HFFc6 (cell line): ENCODE measurements at regions not wholly inside any gene's neighbourhood (a gene's known extent, or its start where the extent isn't known, plus 50 kb on each side); places are given as distances from the start of the nearest gene placed in this dataset.
A peak's percentile ranks its signal among the peaks of the same experiment; 100 is the strongest.

ENCODE experiments used
- DNase-seq: peaks from one replicate; pipeline ENCODE4 v3.0.0-alpha.2; 2018
- H3K27ac Mint-ChIP-seq: 2 replicates; pipeline ENCODE4 v1.8.0; 2020; ENCODE audit warnings: mild to moderate bottlenecking, mixed read lengths
- H3K27me3 Mint-ChIP-seq: 2 replicates; pipeline ENCODE4 v1.8.0; 2021; ENCODE audit warnings: mild to moderate bottlenecking, moderate library complexity, mixed read lengths; ENCODE audit not compliant: insufficient read depth
- H3K36me3 Mint-ChIP-seq: 2 replicates; pipeline ENCODE4 v1.8.0; 2021; ENCODE audit warnings: low read depth, mixed read lengths
- H3K4me1 Mint-ChIP-seq: 2 replicates; pipeline ENCODE4 v1.8.0; 2020; ENCODE audit warnings: low read depth, mixed read lengths
- H3K4me3 Mint-ChIP-seq: 2 replicates; pipeline ENCODE4 v1.8.0; 2020; ENCODE audit warnings: mild to moderate bottlenecking, moderate library complexity, mixed read lengths
- H3K9me3 Mint-ChIP-seq: 2 replicates; pipeline ENCODE4 v1.8.0; 2020; ENCODE audit warnings: mild to moderate bottlenecking, mixed read lengths
- CTCF ChIP-seq: fragments of 200-600 bp; sonication (generic); IDR thresholded peaks from 2 replicates; pipeline ENCODE4 v1.5.0; 2021; ENCODE audit warnings: antibody characterized with exemption, mild to moderate bottlenecking

GRCh38 chr6:149137594-149137993 lies 179.9 kb upstream of the TAB2 start:
- no peak overlapping the region for H3K4me3 Mint-ChIP-seq
- H3K27ac Mint-ChIP-seq, result no peak overlapping the region
- DNase-seq, result no peak
- no peaks in the 10 kb centered on the region for H3K4me1 Mint-ChIP-seq
- no peak for TF ChIP-seq CTCF
- H3K27me3 Mint-ChIP-seq, result peaks cover 14% of the 10 kb centered on the region
- H3K9me3 Mint-ChIP-seq, result no peaks in the 10 kb centered on the region
- H3K36me3 Mint-ChIP-seq, result no peaks in the 10 kb centered on the region

DNA sequence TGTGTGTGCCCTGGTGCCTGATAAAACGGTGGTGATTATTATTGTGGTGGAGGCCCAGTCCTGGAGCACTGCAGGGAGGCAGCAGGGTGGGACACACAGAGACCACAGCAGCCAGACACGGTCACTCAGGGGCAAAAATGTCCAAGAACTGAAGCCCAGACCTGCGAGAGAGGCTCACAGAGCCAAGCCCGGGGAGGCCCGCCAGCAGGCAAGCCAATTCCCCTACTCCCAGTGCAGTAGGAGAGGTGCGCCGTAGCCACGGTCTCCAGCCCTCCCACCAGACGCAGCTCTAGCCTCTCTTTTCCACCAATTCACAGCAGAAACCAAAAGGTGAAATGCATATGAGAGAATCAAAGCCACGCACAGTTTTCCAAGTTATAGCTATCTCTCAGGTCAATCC lies 179.4 kb upstream of the TAB2 start:
- H3K4me1 Mint-ChIP-seq, result no peaks in the 10 kb centered on the region
- H3K36me3 Mint-ChIP-seq, result no peaks in the 10 kb centered on the region
- peaks cover 11% of the 10 kb centered on the region for H3K27me3 Mint-ChIP-seq
- no peak overlapping the region for H3K27ac Mint-ChIP-seq
- H3K9me3 Mint-ChIP-seq, result no peaks in the 10 kb centered on the region
- H3K4me3 Mint-ChIP-seq, result no peak overlapping the region
- no peak for TF ChIP-seq CTCF
- no peak for DNase-seq

DNA sequence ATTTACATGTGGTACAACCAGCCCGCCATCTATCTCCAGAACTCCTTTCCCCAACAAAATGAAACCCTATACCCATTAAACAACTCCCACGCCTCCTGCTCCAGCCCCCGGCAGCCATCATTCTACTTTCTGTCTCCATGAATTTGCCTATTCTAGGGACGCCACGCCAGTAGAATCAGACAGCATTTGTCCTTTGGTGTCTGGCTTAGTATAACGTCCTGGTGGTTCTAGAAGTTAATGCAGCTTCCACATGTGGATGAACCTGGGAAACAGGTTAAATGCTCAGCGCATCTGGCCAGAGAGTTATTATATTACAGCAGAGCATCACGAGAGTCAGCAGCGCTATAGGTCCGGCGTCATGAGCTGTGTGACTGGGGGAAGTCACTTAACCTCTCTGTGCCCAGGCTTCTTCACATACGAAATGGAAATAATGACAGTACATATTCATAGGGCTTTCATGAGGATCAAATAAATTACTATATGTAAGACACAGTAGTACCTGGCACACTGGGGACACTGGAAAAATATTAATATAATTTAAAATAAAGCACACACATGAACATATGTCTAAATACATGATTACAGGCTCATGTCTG lies 178.7 kb upstream of the TAB2 start:
- no peaks in the 10 kb centered on the region for H3K36me3 Mint-ChIP-seq
- H3K4me1 Mint-ChIP-seq, result no peaks in the 10 kb centered on the region
- TF ChIP-seq CTCF, result 0 out of 2 replicates have a peak, but pooled peaks have one; percentile 10
- H3K27me3 Mint-ChIP-seq, result peaks cover 6% of the 10 kb centered on the region
- no peaks in the 10 kb centered on the region for H3K9me3 Mint-ChIP-seq
- no peak overlapping the region for H3K27ac Mint-ChIP-seq
- no peak for DNase-seq
- no peak overlapping the region for H3K4me3 Mint-ChIP-seq

- TF ChIP-seq CTCF, result no peak
- no peak for DNase-seq
- H3K4me3 Mint-ChIP-seq, result no peak overlapping the region
- no peak overlapping the region for H3K27ac Mint-ChIP-seq
- no peaks in the 10 kb centered on the region for H3K36me3 Mint-ChIP-seq
- H3K27me3 Mint-ChIP-seq, result peaks cover 4% of the 10 kb centered on the region; the same call in 1 of the 2 replicates
- H3K9me3 Mint-ChIP-seq, result no peaks in the 10 kb centered on the region
- no peaks in the 10 kb centered on the region for H3K4me1 Mint-ChIP-seq
Observed at GRCh38 chr6:149139782-149140136, 177.8 kb upstream of the TAB2 start.

DNA sequence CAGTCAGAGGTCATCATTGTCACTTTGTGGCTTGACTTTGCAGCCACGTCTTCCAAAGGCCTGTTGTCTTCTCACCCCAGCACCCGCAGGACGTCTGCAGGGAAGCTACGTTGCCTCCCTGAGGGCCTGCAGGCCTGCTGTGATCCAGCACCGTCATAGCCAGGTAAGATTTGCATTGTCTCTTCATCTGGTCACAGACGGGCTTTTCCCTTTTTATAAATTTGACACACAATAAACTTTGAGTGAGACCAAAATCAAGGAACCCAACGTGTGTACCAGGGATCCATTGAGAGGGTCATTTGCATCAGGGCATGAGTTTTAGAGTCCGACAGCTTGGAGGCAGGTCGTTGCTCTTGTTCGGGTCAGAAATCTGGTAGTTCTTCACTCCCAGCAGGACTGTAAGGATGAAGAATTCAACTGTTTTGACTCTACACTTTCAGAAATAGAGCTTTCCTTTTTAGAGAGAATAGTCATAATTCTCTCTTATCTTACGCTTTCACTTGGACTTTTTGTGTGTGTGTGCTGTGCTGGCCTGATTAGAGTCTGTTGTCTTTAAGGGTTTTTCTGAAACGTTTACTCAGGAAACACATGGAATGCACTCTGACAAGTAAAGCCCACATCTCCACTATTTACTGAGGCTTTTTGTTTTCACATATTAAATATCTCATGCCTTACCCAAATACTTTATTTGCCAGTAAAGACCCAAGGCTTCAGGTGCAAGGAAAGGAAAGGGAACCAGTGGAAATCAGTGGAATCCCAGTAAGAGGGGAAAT lies 177.2 kb upstream of the TAB2 start:
- H3K27ac Mint-ChIP-seq, result no peak overlapping the region
- DNase-seq, result no peak
- peaks cover 4% of the 10 kb centered on the region; the same call in 1 of the 2 replicates for H3K27me3 Mint-ChIP-seq
- H3K9me3 Mint-ChIP-seq, result no peaks in the 10 kb centered on the region
- H3K4me3 Mint-ChIP-seq, result no peak overlapping the region
- no peaks in the 10 kb centered on the region for H3K36me3 Mint-ChIP-seq
- no peak for TF ChIP-seq CTCF
- H3K4me1 Mint-ChIP-seq, result no peaks in the 10 kb centered on the region
